ENCODE measurements at regions not wholly inside any gene's neighbourhood (a gene's known extent, or its start where the extent isn't known, plus 50 kb on each side); places are given as distances from the start of the nearest gene placed in this dataset.

DNA sequence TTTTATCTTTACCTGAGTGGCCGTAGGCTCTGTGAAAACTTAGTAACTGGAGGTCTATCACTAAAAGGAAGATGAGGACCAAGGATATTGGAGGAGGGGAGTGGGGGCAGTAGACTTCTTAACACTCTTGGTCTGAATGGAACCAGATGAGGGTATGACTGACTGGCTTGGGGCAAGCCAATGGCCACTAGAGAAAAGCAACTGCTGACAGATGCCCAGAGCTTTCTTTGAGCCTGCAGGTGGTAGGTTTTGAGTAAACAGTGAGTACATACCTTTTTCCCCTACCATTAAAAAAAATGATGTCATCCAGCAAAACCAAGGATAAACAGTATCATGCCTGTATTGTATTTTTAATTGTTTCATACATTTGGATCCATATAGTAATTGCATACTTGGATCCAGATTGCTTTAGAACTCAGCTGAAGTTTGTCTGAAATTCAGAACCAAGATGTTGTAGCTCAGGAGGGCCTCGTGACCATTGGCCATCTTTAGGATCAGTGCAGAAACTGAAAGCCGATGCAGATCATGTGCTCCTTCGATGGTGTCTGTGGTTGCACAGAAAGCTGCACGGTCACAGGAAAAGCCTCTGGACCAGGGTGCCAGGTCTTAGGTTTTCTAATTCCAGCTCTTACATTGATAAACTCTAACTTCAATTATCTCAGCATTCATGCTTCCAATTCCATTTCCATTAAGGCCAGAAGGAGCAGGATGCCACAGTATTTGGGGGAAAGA, 131.0 kb downstream of the PDGFRA start:
- DNase-seq (ENCODE audit: low spot score) = no peak

GRCh38 chr4:54363037-54363436, 133.9 kb downstream of the PDGFRA start:
- no peak for DNase-seq (ENCODE audit: low spot score)

DNA sequence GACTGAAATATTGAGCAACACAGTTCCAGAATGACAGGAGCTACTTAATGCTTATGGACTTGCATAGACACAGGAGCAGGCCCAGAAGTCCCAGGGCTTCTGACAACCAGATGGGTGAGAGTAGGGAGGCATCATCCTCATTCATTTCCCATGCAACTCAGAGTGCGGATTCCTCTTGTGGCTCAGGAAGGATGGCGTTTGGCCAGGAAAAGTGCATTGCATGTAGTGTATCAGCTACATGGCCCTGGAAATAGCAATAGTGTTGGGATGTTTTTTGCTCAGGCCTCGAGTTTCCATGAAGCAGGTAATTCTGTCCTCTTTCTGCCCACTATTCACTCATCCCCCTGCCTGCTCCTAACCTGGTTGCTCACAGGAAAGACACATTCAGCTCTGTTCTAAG, 136.6 kb downstream of the PDGFRA start:
- no peak for DNase-seq (ENCODE audit: low spot score)

- no peak for DNase-seq (ENCODE audit: low spot score)
These were observed 138.0 kb downstream of the PDGFRA start for GRCh38 chr4:54367059-54367458.

- DNase-seq (ENCODE audit: low spot score) = no peak
These were observed 139.5 kb downstream of the PDGFRA start for GRCh38 chr4:54368281-54369265.

DNA sequence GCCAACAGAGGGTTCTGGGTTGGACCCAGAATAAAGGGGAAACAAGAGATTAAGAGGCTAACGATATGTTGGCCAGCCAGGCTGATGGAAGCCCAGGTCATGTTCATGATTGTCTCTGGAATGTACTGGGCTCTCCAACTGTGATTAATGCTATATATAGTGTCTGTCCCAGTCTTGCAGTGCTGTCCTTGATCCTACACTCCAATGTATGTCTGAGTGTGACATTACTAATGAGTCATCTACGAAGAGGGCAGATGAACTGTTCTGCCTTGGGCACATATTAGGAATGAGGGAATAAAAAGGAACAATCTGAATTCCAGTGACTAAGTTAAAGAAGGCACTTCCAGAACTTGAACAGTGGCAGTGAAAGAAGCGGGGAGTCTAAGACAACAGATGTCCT, 142.1 kb downstream of the PDGFRA start:
- DNase-seq (ENCODE audit: low spot score) = no peak

GRCh38 chr4:54372951-54373350, 143.9 kb downstream of the PDGFRA start:
- no peak for DNase-seq (ENCODE audit: low spot score)

DNA sequence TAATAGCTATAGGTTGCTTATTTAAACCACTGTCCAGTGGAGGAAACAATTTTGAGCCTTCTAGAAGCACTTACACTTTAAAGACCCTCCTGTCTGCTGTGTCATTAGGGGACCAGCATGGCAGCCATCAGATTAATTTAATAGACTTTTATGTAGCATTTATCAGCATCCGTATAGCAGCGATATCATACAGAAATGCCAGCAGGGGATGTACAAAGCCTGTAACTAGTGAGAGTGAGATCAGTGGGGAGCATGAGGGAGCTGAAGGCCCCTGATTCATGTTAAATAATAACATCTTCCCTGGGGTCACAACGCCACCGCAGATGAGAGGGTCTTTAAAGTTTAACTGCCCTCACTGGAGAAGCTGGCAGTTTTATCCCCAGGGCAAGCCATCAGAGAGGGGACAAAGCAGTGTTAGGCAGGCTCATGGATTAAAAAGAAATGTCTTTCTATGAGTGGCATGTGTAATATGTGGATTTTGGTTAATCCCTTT, 144.7 kb downstream of the PDGFRA start:
- no peak for DNase-seq (ENCODE audit: low spot score)

DNA sequence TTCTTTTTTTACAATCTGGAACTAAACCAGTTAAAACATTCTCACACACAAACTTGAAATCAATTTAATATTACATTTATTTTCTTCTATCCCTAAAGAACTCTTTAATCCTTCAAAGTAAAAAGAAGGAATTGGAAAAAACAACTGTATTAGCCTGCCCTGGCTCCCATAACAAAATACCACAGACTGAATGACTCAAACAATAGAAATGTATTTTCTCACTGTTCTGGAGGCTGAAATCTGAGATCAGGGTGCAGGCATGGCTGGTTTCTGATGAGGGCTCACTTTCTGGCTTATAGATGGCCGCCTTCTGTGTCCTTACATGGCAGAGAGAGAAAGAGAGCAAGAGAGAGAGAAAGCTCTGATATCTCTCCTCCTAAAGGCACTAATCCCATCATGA, 149.4 kb downstream of the PDGFRA start:
- no peak for DNase-seq (ENCODE audit: low spot score)

- no peak for DNase-seq (ENCODE audit: low spot score)
These were observed 155.1 kb downstream of the PDGFRA start for GRCh38 chr4:54384152-54384551.

DNA sequence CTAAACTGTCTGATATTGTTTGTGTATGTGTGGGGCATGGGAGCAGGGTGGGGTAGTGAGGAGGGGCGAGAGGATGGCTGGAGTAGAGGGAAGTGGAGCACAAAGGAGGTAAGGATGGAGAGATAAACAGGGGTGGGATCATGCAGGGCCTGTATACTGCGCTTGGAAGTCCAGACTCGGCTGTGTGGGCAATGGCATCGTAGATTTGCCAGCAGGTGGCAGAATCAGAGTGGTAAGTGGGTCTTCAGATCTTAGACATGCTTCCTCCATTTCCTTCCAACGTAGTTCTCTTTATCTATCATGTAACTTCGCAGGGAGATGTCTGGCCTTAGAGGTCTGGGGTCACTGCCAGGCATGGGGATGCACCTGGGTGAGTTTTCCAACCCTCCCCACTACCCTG, 155.5 kb downstream of the PDGFRA start:
- peak; percentile 72 for DNase-seq (ENCODE audit: low spot score)

- DNase-seq (ENCODE audit: low spot score) = no peak
These were observed 157.1 kb downstream of the PDGFRA start for GRCh38 chr4:54386042-54386669.

GRCh38 chr4:54386693-54387092, 157.6 kb downstream of the PDGFRA start:
- DNase-seq (ENCODE audit: low spot score) = no peak

GRCh38 chr4:54390670-54391069, 161.6 kb downstream of the PDGFRA start:
- DNase-seq (ENCODE audit: low spot score) = no peak

DNA sequence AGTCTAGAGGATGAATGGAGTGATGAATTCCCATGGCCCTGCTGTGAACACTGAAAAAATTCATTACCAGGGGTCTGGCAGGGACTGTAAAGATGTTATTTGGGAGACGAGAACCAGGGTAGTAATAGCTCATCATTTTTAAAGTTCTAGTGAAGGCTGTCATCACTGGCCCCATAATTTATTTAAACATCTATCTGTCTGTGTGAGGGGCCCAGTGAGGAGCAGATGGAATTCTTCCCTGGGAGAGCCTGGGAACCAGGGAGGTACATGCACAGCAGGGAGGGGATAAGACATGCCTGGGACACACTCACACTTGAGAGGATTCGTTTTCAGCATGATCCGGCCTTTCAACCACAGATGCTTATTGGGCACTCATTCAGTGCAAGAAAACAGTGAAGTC, 162.0 kb downstream of the PDGFRA start:
- no peak for DNase-seq (ENCODE audit: low spot score)

DNA sequence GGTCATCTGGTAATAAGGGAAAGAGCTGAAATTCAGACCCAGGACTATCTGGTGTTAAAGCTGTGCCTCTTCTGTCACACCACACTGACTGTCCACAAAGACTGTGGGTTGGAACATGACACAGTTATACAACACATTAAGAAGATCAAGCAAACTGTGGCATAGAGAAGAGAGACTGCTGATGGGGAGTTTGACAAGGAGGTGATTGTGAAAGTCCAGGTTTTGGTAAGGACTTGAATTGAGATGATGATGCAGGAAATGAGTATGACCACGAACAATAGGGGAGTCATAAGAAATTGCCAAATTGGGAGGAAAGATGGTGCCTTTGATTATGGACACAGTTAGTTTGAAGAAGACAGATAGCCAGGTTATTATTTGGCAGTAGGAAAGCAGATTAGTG, 163.4 kb downstream of the PDGFRA start:
- DNase-seq (ENCODE audit: low spot score) = no peak

DNA sequence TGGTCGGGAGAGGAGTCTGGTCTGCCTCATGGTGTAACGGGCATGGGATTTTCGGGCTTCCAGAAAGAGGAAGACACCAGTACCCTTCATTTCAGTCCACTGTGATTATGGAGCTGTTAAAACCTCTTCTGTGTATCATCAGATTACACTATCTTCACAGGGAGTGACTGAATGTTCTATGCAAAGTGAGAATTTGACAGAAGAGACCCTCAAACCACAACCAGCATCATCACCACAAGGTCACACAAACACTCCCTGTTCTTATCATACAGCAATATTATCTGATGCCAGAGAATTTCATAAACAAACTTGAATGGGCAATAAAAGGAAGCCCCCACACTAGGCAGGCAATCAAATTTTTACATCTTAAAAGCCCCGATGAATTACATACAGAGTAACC, 164.2 kb downstream of the PDGFRA start:
- DNase-seq (ENCODE audit: low spot score) = no peak

DNA sequence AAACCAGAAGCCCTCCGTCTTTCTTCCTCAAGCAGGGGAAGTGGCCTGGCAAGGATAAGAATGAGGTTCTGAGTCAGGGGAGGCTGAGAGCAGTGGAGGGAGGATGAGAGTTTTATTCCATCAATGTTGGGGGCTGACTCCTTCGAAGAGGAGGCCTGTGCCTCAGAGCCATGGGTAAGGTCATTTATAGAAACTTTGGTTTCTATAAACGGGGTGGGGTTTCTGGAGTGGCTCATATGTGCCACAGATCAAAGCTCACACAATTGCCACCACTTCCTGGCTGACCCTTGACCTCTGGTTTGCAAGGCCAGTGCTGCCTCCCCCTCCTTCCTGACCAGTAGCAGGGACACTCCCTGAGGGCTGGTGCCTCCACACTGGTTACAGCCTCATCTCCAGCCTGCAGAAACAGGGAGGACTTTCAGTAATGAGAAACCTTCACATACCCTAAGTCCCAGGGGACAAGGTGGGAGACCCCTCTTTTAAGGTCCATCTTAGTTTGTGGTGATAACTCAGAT, 166.0 kb downstream of the PDGFRA start:
- DNase-seq (ENCODE audit: low spot score) = no peak

GRCh38 chr4:54400188-54400587, 171.1 kb downstream of the PDGFRA start:
- peak; percentile 49 for DNase-seq (ENCODE audit: low spot score)

DNA sequence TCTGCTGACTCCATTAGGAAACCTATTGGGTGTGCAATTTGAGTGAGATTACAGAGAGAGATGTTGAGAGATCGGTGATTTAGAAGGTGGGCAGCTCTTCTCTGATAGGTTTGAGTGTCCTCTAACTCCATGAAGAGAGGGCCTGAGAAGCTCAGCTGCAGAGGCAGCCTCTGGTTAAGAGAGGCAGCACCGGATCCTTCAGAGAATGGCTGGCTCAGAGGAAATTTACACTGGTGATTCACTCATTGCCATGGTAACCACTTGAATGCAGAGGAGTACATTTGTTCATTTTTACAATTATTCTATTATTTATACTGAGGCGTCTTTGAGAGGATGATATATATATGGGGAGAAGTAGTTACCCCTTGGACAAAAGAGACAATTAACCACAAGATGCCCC, 171.7 kb downstream of the PDGFRA start:
- DNase-seq (ENCODE audit: low spot score) = peak; percentile 79

GRCh38 chr4:54402880-54403480, 173.9 kb downstream of the PDGFRA start:
- peak; percentile 40 for DNase-seq (ENCODE audit: low spot score)

Measured in Ammon's horn (tissue), 1 donor.